HUES64 (cell line): ENCODE measurements at regions not wholly inside any gene's neighbourhood (a gene's known extent, or its start where the extent isn't known, plus 50 kb on each side); places are given as distances from the start of the nearest gene placed in this dataset.

Experiments used
- H3K27ac ChIP-seq: 2 replicates; pipeline ENCODE4 v1.7.0; 2013; ENCODE audit warnings: low read depth, low read length, inconsistent platforms
- H3K27me3 ChIP-seq: 2 replicates; pipeline ENCODE4 v1.6.1; 2013; ENCODE audit warnings: mild to moderate bottlenecking, low read length; ENCODE audit not compliant: insufficient read depth
- H3K36me3 ChIP-seq: 2 replicates; pipeline ENCODE4 v1.6.1; 2013; ENCODE audit warnings: mild to moderate bottlenecking, low read length; ENCODE audit not compliant: insufficient read depth
- H3K4me1 ChIP-seq: 2 replicates; pipeline ENCODE4 v1.6.1; 2013; ENCODE audit warnings: mild to moderate bottlenecking, low read length, moderate library complexity; ENCODE audit not compliant: insufficient read depth
- H3K4me3 ChIP-seq: 2 replicates; pipeline ENCODE4 v1.5.1; 2013; ENCODE audit warnings: mild to moderate bottlenecking, low read length, moderate library complexity
- H3K9ac ChIP-seq: 2 replicates; pipeline ENCODE4 v1.6.1; 2013; ENCODE audit warnings: mild to moderate bottlenecking, low read depth, low read length
- H3K9me3 ChIP-seq: 2 replicates; pipeline ENCODE4 v1.6.1; 2013; ENCODE audit warnings: low read depth, low read length; ENCODE audit not compliant: insufficient read depth
- WGBS: fragments of 150-250, 120-280 bp; methylation state at CpG from one replicate; pipeline ENCODE4 v1.1.7; 2013; ENCODE audit warnings: missing lambda C conversion rate; 5-methylcytosine and 5-hydroxymethylcytosine counted together

DNA sequence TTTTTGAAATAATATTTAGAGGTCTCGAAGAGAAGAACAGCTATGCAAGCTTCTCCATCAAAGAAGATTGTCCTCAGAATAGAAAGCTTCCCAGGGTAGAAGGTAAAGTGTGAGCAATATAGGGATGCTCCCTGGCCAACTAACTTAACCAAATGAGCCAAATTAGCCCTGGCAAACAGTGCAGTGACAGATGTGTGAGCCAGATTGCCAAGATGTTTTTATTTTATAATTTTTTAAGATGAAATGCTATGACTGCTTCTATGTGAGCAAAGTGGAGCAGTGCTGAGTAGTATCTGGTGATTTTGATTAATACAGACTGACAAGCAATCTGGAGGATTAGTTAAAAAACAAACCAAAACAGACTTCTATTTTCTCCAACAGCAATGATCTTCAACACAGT lies 202.1 kb downstream of the NOVA1 start:
- H3K36me3 ChIP-seq = no peaks in the 10 kb centered on the region
- H3K27ac ChIP-seq = no peak overlapping the region
- H3K9me3 ChIP-seq = no peaks in the 10 kb centered on the region
- no CpG with 5 or more reads among the region's 1 CpG for WGBS
- no peak overlapping the region for H3K4me3 ChIP-seq
- H3K9ac ChIP-seq = no peak overlapping the region
- H3K27me3 ChIP-seq = peaks cover 14% of the 10 kb centered on the region; the same call in 1 of the 2 replicates
- peaks cover 35% of the 10 kb centered on the region for H3K4me1 ChIP-seq

DNA sequence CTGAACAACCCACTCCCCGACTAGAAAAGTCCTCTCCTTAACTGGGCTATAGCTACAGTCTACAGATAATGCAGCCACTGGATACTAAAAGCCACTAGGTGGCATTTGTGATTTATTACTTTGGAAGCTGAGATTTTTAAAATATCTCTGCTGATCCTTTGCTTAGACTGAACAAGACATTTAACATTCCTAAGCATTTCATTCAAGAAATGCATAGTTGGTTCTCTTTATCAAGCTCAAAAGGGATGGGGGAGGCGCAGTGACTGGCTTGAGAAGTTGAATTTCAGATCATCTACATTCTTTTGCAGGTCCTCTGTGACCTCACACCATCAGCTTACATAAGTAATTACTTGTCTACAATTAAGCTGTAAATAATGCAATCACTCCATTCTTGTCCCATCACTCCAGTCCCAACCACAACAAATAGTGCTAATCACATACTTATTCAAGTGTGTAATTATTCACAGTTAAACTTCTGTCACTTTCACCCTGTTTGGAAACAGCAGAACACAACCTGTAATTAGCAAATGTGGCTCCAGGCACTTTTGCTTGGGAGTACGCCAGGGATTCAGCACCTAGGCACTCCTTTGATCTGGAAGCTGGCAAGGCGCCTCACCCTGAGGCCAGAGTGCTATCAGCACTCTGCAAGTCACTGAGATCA lies 203.6 kb downstream of the NOVA1 start:
- no peak overlapping the region for H3K4me3 ChIP-seq
- no peak overlapping the region for H3K27ac ChIP-seq
- no peak overlapping the region for H3K9ac ChIP-seq
- H3K36me3 ChIP-seq = no peaks in the 10 kb centered on the region
- WGBS = 48% methylated on average over 4 of the region's 4 CpGs
- H3K9me3 ChIP-seq = no peaks in the 10 kb centered on the region
- H3K4me1 ChIP-seq = peaks cover 34% of the 10 kb centered on the region
- peaks cover 14% of the 10 kb centered on the region; the same call in 1 of the 2 replicates for H3K27me3 ChIP-seq

DNA sequence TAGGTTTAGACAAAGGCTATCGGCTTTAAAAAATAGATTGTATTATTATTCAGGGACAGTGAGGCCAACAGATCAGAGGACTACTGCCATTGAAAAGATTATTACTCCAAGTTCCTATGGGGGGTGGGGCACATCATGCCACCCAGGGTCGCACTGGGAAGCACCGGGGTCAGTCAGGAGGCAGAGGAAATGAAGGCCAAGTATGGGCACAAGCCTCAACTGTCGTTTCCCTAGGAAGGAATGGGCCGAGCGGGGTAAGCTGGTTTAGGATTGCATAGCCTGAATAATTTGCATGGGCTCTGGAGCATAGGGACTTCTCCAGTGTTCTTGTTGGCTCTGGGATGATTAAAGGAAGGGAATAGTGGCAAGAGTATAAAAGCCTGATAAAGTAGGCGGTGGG lies 205.3 kb downstream of the NOVA1 start:
- Histone ChIP-seq H3K9me3 (no peaks in the 10 kb centered on the region), H3K4me1 (peaks cover 34% of the 10 kb centered on the region), H3K27ac (no peak overlapping the region), H3K36me3 (no peaks in the 10 kb centered on the region), H3K27me3 (peaks cover 14% of the 10 kb centered on the region; the same call in 1 of the 2 replicates), H3K4me3 (no peak overlapping the region), H3K9ac (no peak overlapping the region)
- 67% methylated on average over 7 of the region's 7 CpGs for WGBS

DNA sequence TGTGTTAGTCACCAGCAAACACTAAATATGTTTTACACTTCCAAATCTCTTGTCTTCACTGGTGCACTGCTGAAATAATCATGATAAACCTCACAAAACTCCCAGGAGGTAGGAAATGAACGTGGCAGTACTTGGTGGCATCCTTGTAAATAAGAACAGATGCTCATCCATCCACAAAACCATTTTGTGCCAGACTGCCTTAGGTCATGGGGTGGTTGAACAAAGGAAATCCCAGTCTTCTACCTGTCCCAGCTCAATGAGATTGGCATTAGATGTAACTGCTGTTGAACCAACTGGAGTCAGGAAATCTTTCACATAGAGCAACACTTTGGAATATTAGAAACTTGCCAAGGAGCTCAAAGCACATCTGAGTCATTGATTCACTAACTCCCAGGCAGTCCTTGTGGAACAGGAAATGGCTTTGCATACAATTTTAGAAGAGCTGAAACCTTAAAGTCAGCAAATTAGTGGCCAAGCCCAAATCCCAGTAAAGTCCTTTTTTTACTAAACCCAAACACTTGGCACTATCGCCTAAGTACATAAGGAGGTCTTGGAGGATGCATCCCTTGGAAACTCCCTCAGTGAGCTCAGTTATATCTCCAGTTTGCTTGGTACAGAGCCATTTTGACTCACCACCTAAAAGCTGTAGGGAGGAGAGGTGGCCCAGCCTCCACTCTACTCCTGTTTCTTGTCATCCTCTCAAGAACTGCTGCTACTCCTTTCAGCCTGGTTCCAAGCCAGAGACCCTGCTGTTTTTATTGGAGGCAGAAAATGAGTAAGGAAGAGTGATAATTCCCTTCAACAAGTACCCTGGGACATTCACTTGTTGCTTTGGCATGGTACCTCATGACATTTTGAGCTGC lies 208.0 kb downstream of the NOVA1 start:
- Histone ChIP-seq H3K27ac (no peak overlapping the region), H3K4me3 (no peak overlapping the region), H3K9ac (no peak overlapping the region), H3K4me1 (peaks cover 33% of the 10 kb centered on the region), H3K9me3 (no peaks in the 10 kb centered on the region), H3K27me3 (peaks cover 9% of the 10 kb centered on the region; the same call in 1 of the 2 replicates), H3K36me3 (no peaks in the 10 kb centered on the region)
- 100% methylated on average over 2 of the region's 2 CpGs for WGBS

DNA sequence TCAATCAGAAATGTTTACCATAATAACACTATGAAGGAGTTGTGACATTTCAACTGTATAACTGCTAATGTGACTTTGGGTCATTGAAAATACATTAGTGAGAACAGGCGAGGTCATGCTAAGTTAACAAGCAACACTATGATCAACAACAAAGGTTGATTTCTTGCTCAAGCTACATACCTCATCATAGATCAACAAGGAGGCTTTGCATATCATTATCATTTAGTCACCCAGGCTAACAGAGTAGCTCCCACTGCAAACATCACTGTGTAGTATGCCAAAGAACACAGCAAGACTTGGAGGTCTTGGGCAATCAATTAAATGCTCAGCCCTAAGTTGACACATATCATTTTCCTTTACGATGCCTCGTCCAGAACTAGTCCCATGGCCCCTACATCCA lies 212.5 kb downstream of the NOVA1 start:
- Histone ChIP-seq H3K27ac (no peak overlapping the region), H3K27me3 (no peaks in the 10 kb centered on the region), H3K9ac (no peak overlapping the region), H3K36me3 (no peaks in the 10 kb centered on the region), H3K9me3 (peaks cover 3% of the 10 kb centered on the region; the same call in 1 of the 2 replicates), H3K4me1 (peaks cover 4% of the 10 kb centered on the region; the same call in 1 of the 2 replicates), H3K4me3 (no peak overlapping the region)
- WGBS = 98% methylated on average over 2 of the region's 3 CpGs

DNA sequence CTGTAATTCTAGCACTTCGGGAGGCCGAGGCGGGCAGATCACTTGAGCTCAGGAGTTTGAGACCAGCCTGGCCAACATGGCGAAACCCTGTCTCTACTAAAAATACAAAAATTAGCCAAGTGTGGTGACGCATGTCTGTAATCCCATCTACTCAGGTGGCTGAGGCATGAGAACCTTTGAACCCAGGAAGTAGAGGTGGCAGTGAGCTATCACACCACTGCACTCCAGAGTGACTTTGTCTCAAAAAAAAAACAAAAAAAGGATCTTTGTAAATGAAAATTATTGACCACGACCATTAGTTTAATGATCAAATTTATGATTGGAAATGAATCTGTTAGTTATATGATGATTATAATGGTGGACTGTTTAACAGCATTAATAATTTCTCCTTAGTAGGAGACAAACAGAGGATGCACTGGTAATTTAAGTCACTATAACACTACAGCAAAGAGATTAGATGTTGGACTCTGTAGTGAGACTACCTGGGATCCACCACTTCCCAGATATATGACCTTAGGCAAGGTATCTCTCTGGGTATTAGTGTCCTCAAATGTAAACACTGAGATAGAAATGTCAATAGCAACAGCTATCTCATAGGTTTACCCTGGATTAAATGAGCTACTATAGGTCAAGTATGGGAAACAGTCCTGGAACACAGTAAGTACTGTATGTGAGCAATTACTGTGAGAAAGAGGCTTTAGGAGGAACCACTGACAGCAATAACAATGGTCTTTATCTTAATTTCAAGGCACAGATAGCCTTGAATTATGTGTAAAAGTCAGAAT lies 214.7 kb downstream of the NOVA1 start:
- WGBS = 96% methylated on average over 6 of the region's 6 CpGs
- Histone ChIP-seq H3K27me3 (no peaks in the 10 kb centered on the region), H3K9me3 (peaks cover 25% of the 10 kb centered on the region; the same call in 1 of the 2 replicates), H3K36me3 (no peaks in the 10 kb centered on the region), H3K4me1 (no peaks in the 10 kb centered on the region), H3K4me3 (no peak overlapping the region), H3K27ac (no peak overlapping the region), H3K9ac (no peak overlapping the region)

DNA sequence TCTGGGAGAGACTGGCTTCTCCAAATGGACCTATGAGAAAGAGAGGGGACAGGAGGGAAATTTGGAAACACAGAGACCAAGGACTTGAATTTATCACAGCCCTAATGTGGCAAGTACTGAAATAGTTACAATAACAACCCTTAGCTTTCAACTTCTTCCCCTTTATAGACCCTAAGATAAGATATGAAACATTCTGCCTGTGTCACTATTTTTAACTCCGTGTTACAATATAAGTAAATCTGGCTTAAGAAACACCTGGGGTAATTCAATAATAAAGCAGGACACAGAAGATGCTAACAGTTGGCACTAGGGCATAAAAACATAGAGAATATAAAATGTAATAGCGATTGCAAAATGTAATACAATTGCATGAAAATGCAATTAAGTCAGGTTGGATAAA lies 216.4 kb downstream of the NOVA1 start:
- Histone ChIP-seq H3K27me3 (no peaks in the 10 kb centered on the region), H3K27ac (no peak overlapping the region), H3K36me3 (no peaks in the 10 kb centered on the region), H3K4me3 (no peak overlapping the region), H3K4me1 (no peaks in the 10 kb centered on the region), H3K9ac (no peak overlapping the region), H3K9me3 (peaks cover 29% of the 10 kb centered on the region; the same call in 1 of the 2 replicates)
- 91% methylated on average over 2 of the region's 2 CpGs for WGBS

DNA sequence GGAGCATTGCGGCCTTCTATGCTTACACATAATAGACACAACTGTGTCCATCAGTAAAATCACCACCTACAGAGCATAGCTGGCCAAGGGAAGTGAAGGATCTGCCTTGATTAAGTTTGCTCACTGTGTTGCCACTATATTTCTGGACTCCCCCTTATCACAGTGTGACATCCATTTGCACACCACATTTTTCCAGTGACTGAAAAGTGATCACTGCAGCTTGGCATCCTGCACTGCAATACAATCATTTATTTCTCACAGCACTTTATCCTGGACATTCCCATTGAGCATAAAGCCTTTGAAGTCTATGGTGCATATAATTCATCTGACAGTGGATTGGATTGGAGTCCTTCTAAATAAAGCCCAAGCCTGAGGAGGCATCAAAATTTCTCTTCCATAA lies 217.2 kb downstream of the NOVA1 start:
- no peak overlapping the region for H3K27ac ChIP-seq
- no peaks in the 10 kb centered on the region for H3K27me3 ChIP-seq
- H3K9ac ChIP-seq = no peak overlapping the region
- no peaks in the 10 kb centered on the region for H3K36me3 ChIP-seq
- H3K9me3 ChIP-seq = peaks cover 29% of the 10 kb centered on the region; the same call in 1 of the 2 replicates
- H3K4me1 ChIP-seq = no peaks in the 10 kb centered on the region
- WGBS = 100% methylated on average over 1 of the region's 1 CpG
- no peak overlapping the region for H3K4me3 ChIP-seq

DNA sequence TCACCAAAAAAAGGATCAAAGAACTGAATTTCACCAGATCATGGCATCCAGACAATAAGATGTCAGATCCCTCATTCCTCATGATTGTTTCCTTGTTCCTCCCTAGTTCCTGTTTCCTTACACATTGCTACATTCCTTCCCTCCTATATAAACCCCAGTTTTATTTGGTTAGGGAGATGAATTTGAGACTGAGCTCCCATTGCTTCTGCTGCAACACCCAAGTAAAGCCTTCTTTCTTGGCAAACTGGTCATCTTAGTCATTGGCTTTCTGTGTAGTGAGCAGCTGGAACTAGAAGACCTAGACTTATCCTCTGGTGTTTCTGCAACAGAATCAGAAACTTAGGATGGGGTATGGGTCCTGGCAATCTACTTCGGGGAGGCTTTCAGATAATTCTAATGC lies 217.9 kb downstream of the NOVA1 start:
- no peak overlapping the region for H3K27ac ChIP-seq
- H3K4me3 ChIP-seq = no peak overlapping the region
- no peak overlapping the region for H3K9ac ChIP-seq
- H3K27me3 ChIP-seq = no peaks in the 10 kb centered on the region
- no peaks in the 10 kb centered on the region for H3K4me1 ChIP-seq
- WGBS = 96% methylated on average over 1 of the region's 1 CpG
- no peaks in the 10 kb centered on the region for H3K36me3 ChIP-seq
- H3K9me3 ChIP-seq = peaks cover 29% of the 10 kb centered on the region; the same call in 1 of the 2 replicates

DNA sequence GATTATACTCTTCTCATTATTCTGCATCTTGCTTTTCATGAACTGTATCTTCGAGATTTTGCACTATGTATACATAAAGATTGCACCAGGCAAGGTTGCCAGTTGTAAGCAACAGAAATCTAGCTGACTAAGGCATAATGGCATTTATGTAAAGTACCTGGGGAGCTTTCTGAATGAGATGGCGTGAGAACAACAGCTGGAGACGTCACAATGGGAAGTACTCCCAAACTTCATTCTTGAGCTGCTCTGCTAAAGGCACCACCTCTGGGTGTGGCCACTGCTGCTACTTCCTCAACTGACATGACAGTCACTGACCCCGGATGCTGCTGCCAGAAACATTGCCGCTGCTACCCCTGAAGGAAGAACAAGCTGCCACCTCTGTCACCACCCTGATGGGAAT lies 220.7 kb downstream of the NOVA1 start:
- peaks cover 29% of the 10 kb centered on the region; the same call in 1 of the 2 replicates for H3K9me3 ChIP-seq
- 82% methylated on average over 5 of the region's 5 CpGs for WGBS
- no peaks in the 10 kb centered on the region for H3K27me3 ChIP-seq
- no peak overlapping the region for H3K27ac ChIP-seq
- H3K36me3 ChIP-seq = no peaks in the 10 kb centered on the region
- H3K9ac ChIP-seq = no peak overlapping the region
- no peak overlapping the region for H3K4me3 ChIP-seq
- no peaks in the 10 kb centered on the region for H3K4me1 ChIP-seq

DNA sequence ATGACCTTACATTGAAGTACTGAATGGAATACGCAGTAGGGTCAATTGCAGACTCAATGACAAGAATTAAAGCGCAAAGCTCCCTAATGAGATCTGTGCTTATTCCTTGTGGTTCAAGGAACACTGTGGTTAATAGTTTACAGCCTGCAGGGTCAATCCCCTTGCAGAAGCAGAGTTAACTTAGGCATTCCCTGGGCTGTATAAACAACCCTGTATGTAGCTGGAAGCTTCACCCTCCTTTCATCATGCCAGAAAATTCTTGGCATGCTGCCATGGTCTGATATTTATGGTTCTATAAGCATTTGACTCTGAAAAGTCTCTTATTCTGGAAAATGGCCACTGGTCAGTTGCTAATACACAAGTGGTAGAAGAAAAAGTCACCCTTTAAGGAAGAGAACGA lies 227.7 kb downstream of the NOVA1 start:
- H3K9ac ChIP-seq = no peak overlapping the region
- H3K36me3 ChIP-seq = no peaks in the 10 kb centered on the region
- no peaks in the 10 kb centered on the region for H3K9me3 ChIP-seq
- H3K27me3 ChIP-seq = no peaks in the 10 kb centered on the region
- H3K4me1 ChIP-seq = no peaks in the 10 kb centered on the region
- WGBS = 96% methylated on average over 3 of the region's 3 CpGs
- no peak overlapping the region for H3K27ac ChIP-seq
- H3K4me3 ChIP-seq = no peak overlapping the region
